NCI-H2196 treated with DMSO at 0.1 percent for 48 hours (cell line): ENCODE measurements at regions not wholly inside any gene's neighbourhood (a gene's known extent, or its start where the extent isn't known, plus 50 kb on each side); places are given as distances from the start of the nearest gene placed in this dataset.
A peak's percentile ranks its signal among the peaks of the same experiment; 100 is the strongest.

ENCODE experiments used
- DNase-seq: peaks from one replicate; lab custom pipeline; 2025; ENCODE audit not compliant: unreplicated experiment; lab: John Stamatoyannopoulos, UW

DNA sequence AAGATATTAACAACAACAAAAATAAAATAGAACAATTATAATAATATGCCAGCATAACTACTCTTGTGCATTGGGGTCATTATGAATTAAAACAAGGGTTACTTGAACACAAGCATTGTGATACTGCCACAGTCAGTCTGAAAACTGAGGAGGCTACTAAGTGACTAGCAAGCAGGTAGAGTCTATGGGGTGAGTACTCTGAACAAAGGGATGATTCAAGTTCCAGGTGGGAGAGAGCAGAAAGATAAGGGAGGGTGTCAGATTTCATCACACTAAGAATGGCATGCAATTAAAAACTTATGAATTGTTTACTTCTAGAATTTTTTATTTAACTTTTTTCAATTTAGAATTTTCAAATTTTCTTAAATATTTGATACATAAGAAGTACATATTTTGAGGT, 754.4 kb upstream of the GOLIM4 start:
- no peak for DNase-seq

DNA sequence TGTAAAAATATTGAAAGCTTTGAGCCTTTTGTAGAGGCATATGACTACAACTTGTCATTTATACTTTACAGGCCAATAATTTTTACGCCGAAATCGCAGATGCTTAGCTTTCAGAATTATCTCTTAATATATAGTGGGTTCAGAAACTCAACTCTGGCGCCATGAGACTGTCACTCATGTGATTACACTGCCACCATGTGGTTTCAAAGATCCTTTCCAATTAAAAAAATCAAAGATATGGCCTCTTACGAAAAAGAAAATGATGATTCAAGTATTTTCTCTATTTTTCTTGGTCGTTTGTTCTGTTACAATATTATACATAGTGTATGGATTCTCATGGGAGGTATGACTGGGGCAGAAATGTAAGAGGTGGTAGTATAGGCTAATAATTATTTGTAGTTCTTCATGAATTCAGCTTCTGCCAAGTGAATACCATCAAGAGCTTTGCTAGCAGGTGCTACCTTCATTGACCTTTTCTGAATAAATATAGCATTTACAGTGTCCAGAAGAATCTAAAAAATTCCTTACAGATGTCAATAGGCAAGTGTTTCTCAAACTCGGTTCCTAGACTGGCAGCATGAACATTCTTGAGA, 751.7 kb upstream of the GOLIM4 start:
- peak; percentile 24 for DNase-seq

DNA sequence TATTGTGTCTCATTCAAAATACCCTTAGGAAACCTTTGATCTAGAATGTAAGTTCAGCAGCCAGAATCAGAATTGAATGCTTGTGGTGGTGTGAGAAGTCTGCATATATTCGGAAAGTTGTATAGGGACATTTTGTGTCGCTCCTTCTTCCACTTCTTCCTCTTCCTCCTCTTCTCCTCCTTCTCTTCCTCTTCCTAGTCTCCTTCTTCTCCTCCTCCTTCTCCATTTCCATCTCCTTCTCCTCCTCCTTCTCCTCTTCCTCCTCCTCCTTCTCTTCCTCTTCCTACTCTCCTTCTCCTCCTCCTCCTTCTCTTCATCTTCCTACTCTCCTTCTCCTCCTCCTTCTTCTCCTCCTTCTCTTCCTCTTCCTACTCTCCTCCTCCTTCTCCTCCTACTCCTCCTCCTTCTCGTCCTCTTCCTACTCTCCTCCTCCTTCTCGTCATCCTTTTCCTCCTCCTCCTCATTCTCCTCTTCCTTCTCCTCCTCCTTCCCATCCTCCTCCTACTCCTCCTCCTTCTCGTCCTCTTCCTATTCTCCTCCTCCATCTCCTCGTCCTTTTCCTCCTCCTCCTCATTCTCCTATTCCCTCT, 749.3 kb upstream of the GOLIM4 start:
- no peak for DNase-seq

DNA sequence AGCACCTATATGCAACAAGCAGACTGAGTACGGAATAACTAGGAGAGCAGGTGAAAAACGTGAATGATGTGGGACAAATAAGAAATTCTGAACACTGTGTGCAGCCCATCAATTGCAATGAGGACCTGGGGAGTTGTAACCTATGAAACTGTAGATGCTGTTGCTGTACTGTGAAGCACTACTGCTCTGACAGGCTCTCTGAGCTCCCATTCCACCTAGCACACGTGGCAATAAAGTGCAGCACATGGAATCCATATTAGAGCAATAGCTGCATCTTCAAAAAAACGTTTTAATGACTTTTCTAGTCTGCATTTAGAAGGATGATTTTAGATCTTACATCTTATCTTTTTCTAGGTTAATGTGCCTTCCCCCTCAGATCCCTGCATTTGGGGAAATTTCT, 748.7 kb upstream of the GOLIM4 start:
- DNase-seq: no peak

GRCh38 chr3:168843481-168843880, 747.8 kb upstream of the GOLIM4 start:
- no peak for DNase-seq

DNA sequence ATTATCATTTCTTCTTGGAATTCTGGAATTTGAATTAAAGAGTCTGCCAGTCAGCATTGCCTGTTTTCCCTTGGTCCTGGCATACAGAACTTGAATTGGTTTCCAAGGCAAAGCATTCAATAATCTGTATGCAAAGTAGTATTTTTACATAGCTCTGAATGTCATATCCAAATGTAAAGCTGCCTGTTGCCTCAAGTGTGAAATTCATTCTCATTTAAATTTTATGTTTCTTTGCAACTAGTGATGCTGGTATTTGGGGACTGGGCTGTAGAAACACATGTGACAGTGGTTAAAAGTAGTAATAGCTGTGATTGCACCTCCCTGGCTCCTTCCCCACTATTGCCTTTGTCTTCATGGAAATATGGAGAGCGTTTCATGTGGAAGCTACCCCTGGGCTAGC, 743.9 kb upstream of the GOLIM4 start:
- no peak for DNase-seq

DNA sequence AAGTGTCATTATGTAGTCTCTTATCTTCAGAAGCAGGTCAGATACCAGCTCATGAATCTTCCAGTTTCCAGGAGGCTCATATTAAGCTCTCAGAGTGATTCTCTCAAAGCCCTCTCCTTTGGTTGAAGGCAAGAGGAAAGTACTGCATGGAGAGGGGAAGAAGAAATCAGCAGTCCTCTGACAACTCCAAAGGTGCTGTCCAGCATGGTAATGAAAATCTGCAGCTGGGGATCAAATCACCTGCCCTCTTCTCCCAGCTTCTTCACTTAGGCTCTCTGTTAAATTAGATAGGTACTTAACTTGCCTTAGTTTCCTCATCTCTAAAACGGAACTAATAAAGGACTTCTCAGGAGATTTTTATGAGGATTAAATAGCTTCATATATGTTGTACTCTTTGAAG, 738.8 kb upstream of the GOLIM4 start:
- DNase-seq: no peak

GRCh38 chr3:168828943-168829342, 733.2 kb upstream of the GOLIM4 start:
- no peak for DNase-seq

DNA sequence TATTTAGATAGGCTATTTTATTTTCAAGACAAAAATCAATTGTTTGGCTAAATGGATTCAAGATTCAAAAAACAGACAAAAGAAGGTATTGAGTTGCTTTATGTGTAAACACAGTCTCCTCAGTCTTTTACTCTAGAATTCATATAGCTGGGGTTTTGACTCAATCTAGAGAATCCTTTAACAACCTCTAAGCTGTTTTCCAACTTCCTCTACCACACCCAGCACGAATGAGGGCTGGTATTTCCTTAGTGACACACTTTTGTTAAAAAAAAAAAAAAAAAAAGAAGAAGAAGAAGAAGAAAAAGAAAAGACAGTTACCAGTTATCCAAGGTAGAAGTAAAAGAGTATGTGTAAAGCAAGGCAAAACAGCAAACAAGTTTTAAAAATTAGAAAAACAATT, 732.8 kb upstream of the GOLIM4 start:
- DNase-seq: no peak

DNA sequence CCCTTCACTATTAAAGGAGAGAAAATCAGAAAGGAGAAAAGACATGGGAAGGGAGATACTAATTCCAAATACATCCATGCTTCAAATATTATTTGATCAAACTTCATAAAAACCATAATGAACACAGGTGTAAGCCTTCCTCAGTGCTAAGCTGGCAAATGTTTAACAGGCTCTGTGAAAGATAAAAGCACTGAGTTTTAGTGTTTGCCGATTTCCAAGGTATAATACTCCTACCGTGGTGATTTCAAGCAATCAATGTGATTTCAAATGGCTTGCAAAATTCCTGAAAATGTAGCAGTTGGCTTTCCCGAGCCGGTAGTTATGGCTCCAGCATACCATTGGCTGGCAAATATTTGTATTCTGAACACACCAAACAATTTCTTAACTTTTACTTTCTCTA, 732.3 kb upstream of the GOLIM4 start:
- no peak for DNase-seq

DNA sequence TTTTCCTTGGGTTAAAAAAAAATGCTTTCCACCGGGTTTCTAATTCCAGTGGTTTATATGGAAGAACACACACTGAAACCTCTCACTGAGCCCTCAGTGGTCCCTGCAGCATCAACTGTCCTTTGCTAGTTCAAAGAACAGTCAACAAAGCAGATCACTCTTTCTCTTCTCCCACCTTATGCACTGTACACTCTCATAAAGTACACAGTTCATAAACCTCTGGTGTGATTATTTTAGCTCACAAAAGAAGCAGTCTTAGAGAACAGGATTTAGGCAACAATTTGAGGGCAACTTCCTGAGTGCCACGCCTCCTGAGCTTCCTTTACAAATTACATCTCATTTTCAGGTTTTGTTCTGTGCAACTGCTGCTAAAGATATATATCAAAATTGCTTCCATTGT, 728.4 kb upstream of the GOLIM4 start:
- no peak for DNase-seq

- DNase-seq: no peak
Observed at GRCh38 chr3:168823466-168823865, 727.7 kb upstream of the GOLIM4 start.

- no peak for DNase-seq
Observed at GRCh38 chr3:168820810-168821415, 725.2 kb upstream of the GOLIM4 start.

DNA sequence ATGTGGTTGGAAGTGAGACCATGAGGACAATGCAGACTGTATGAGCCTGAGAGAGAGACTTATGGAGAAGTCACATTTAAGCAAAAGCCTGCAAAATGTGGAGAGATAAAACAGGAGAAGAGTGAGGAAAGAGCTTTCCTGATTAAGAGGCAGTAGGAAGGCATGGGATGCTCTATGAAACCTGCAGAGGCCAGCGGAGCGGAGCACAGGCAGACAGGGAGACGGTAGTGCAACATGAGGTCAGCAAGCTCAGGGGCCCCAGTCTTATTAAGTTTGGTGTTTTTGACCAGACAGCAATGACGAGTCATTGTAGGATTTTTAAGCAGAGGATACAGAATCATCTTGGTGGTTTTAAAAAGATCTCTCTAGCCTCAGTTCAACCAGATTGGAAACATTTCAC, 721.5 kb upstream of the GOLIM4 start:
- no peak for DNase-seq

GRCh38 chr3:168815946-168816345, 720.2 kb upstream of the GOLIM4 start:
- no peak for DNase-seq

- no peak for DNase-seq
Observed at GRCh38 chr3:168813225-168813802, 717.6 kb upstream of the GOLIM4 start.

- no peak for DNase-seq
Observed at GRCh38 chr3:168812234-168812633, 716.5 kb upstream of the GOLIM4 start.

DNA sequence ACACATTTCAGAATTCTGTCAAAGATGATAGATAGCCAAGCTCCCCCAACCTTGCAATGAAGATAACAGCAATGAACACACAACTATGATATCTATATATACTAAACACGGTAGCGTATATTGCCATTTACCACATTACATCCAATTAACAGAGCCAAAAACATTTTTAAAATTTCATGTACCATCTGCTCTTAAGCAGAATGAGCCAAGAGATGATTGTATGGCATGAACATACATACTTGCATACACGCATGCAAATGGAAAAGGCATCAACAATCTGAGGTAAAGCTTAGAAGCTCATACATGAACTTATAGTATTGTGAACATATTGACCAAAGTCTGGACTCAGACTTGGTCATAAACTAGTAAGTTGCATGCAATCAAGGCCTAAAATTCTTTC, 712.9 kb upstream of the GOLIM4 start:
- no peak for DNase-seq

- no peak for DNase-seq
Observed at GRCh38 chr3:168807448-168807847, 711.7 kb upstream of the GOLIM4 start.

GRCh38 chr3:168806871-168807270, 711.1 kb upstream of the GOLIM4 start:
- no peak for DNase-seq

- no peak for DNase-seq
Observed at GRCh38 chr3:168803536-168803935, 707.8 kb upstream of the GOLIM4 start.

- DNase-seq: no peak
Observed at GRCh38 chr3:168802766-168803165, 707.0 kb upstream of the GOLIM4 start.

DNA sequence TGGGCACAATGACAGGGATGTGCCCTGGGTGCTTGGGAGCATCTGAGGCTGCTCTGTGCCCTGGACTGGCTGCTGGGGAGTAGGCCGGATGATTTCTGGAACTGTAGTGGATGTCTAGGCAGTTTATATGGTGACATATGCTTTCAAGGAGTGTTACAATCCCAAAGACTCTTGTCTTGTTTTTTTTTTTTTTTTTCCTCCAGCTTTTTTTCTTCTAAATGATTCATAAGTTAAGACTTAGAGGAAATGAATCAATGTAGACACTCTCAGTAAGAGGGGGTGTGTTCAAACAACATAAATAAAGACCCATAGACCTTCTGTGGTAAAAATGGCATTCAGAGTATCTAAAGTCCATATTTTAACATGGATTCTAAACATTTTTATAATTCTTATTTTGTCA, 706.1 kb upstream of the GOLIM4 start:
- DNase-seq: no peak
